SK-N-SH treated with all-trans-retinoic acid at 6 μM for 48 hours (cell line): ENCODE measurements at regions not wholly inside any gene's neighbourhood (a gene's known extent, or its start where the extent isn't known, plus 50 kb on each side); places are given as distances from the start of the nearest gene placed in this dataset.

ENCODE experiments used
- BACH2 ChIP-seq: fragments of 250-450 bp; sonication (Bioruptor Pico); IDR thresholded peaks from 2 replicates; pipeline ENCODE4 v1.9.0; 2021; ENCODE audit warnings: mild to moderate bottlenecking, borderline replicate concordance
- PATZ1 ChIP-seq: fragments of 250-450 bp; sonication (Bioruptor Pico); IDR thresholded peaks from 2 replicates; pipeline ENCODE4 v1.8.0; 2020; ENCODE audit warnings: mild to moderate bottlenecking, moderate library complexity, borderline replicate concordance
- ZFP3 ChIP-seq: fragments of 250-450 bp; sonication (Bioruptor Pico); IDR thresholded peaks from 2 replicates; pipeline ENCODE4 v1.5.0; 2020; ENCODE audit warnings: mild to moderate bottlenecking, moderate library complexity

DNA sequence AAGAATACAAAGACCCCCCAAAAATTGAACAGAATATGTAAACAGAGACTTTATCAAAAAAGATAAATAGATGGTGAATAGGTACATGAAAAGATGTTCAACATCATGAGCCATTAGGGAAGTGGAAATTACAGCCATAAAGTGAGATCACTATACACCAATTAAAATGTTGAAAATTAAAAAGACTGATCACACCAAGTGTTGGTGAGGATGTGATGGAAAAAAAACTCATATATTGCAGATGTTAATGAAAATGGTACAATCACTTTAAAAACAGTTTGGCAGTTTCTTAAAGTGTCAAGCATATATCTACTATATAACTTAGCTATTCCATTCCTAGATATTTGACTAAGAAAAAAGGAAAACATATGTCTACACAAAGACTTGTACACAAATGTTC is 280.5 kb downstream of the DHX35 start:
- TF ChIP-seq PATZ1 (CRISPR knock-in tag) (no peak), ZFP3 (CRISPR knock-in tag) (no peak), BACH2 (CRISPR knock-in tag) (no peak)
